ENCODE measurements at regions not wholly inside any gene's neighbourhood (a gene's known extent, or its start where the extent isn't known, plus 50 kb on each side); places are given as distances from the start of the nearest gene placed in this dataset.

DNA sequence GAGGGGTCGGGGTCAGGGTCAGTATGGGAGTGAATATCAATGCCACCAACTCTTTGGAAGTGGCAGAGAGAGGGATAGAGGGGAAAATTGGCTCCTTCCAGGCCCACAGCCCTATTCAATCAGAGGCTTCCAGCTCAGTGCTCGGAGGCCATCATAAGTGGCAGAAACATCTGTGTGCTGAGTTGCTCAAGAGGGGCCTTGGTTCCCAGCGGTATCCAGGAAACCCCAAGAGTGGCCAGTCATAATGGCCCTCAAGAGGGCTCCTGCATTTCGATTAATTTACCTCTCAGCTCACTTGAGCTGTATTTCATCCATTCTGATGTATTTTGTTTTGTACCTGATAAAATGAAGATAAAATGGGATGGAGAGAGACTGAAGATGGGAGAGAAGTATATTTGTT lies 154.3 kb upstream of the EOLA2 start:
- Histone ChIP-seq H3K4me3 (no peak overlapping the region), H3K27ac (no peak overlapping the region), H3K4me1 (peaks cover 0 to 9% (median 3%) of the 10 kb centered on the region in 4 donors), H3K27me3 (no peaks in the 10 kb centered on the region), H3K36me3 (no peaks in the 10 kb centered on the region), H3K9me3 (no peaks in the 10 kb centered on the region)
- intact Hi-C loops (cut with DNase I) = no loop called here
- TF ChIP-seq EP300 (IDR thresholded peaks at IDR 0.05) (no peak), POLR2AphosphoS5 (IDR thresholded peaks at IDR 0.05) (no peak), POLR2A (IDR thresholded peaks at IDR 0.05) (no peak)
- TF ChIP-seq, protein P1, sequence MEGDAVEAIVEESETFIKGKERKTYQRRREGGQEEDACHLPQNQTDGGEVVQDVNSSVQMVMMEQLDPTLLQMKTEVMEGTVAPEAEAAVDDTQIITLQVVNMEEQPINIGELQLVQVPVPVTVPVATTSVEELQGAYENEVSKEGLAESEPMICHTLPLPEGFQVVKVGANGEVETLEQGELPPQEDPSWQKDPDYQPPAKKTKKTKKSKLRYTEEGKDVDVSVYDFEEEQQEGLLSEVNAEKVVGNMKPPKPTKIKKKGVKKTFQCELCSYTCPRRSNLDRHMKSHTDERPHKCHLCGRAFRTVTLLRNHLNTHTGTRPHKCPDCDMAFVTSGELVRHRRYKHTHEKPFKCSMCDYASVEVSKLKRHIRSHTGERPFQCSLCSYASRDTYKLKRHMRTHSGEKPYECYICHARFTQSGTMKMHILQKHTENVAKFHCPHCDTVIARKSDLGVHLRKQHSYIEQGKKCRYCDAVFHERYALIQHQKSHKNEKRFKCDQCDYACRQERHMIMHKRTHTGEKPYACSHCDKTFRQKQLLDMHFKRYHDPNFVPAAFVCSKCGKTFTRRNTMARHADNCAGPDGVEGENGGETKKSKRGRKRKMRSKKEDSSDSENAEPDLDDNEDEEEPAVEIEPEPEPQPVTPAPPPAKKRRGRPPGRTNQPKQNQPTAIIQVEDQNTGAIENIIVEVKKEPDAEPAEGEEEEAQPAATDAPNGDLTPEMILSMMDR (IDR thresholded peaks at IDR 0.05) = no peak
- WGBS, 2 donors = 82 to 84% methylated on average over 4 of the region's 4 CpGs
- no peak for DNase-seq

GRCh38 chrX:150094375-150094774 lies 156.1 kb upstream of the EOLA2 start:
- 50 to 52% methylated on average over 1 of the region's 1 CpG for WGBS, 2 donors
- TF ChIP-seq EP300 (IDR thresholded peaks at IDR 0.05) = no peak
- no peak for TF ChIP-seq POLR2A (IDR thresholded peaks at IDR 0.05)
- TF ChIP-seq, protein P1 (IDR thresholded peaks at IDR 0.05) = no peak
- TF ChIP-seq POLR2AphosphoS5 (IDR thresholded peaks at IDR 0.05) = no peak
- no peak for DNase-seq
- no peaks in the 10 kb centered on the region for H3K9me3 ChIP-seq
- H3K27ac ChIP-seq = no peak overlapping the region
- no peaks in the 10 kb centered on the region for H3K27me3 ChIP-seq
- peaks cover 0 to 9% (median 3%) of the 10 kb centered on the region in 4 donors for H3K4me1 ChIP-seq
- intact Hi-C loops (cut with DNase I) = no loop called here
- H3K36me3 ChIP-seq = no peaks in the 10 kb centered on the region
- no peak overlapping the region for H3K4me3 ChIP-seq

GRCh38 chrX:150094996-150095395 lies 156.7 kb upstream of the EOLA2 start:
- Histone ChIP-seq H3K4me3 (no peak overlapping the region), H3K27me3 (no peaks in the 10 kb centered on the region), H3K9me3 (no peaks in the 10 kb centered on the region), H3K36me3 (no peaks in the 10 kb centered on the region), H3K4me1 (peaks cover 0 to 9% (median 3%) of the 10 kb centered on the region in 4 donors), H3K27ac (no peak overlapping the region)
- TF ChIP-seq POLR2AphosphoS5 (IDR thresholded peaks at IDR 0.05) (no peak), POLR2A (IDR thresholded peaks at IDR 0.05) (no peak), EP300 (IDR thresholded peaks at IDR 0.05) (no peak)
- TF ChIP-seq, protein P1 (IDR thresholded peaks at IDR 0.05) = no peak
- no peak for DNase-seq
- intact Hi-C loops (cut with DNase I) = no loop called here

DNA sequence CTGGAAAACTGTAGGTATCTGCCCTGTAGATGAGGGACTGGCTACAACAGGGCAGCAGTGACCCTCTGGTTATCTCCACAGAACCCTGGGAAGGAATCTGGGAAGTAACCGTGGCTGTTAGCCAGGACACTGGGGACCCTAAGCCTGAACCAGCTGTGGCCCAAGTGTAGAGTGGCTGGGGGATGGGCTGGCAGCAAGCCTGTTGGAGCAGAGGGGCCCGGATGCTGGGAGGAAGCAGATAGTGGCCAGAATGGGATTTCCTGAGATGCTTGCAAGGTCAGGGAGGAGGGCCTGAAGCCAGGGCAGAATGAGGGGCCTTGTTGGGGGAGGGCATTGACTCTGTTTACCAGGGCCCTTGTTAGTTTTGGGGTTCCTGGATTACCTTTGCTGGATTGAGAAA lies 161.0 kb upstream of the EOLA2 start:
- H3K27me3 ChIP-seq = no peaks in the 10 kb centered on the region
- WGBS, 2 donors = 45 to 59% methylated on average over 2 of the region's 2 CpGs
- intact Hi-C loops (cut with DNase I) = no loop called here
- no peaks in the 10 kb centered on the region for H3K9me3 ChIP-seq
- H3K36me3 ChIP-seq = no peaks in the 10 kb centered on the region
- no peak overlapping the region for H3K27ac ChIP-seq
- peaks cover 0 to 5% (median 2%) of the 10 kb centered on the region in 4 donors for H3K4me1 ChIP-seq
- H3K4me3 ChIP-seq = no peak overlapping the region
- DNase-seq = no peak
- TF ChIP-seq, protein P1 (IDR thresholded peaks at IDR 0.05) = no peak
- no peak for TF ChIP-seq POLR2A (IDR thresholded peaks at IDR 0.05)

- intact Hi-C loops (cut with DNase I) = no loop called here
- no peak for TF ChIP-seq EP300 (IDR thresholded peaks at IDR 0.05)
- TF ChIP-seq, protein P1 (IDR thresholded peaks at IDR 0.05) = no peak
- TF ChIP-seq POLR2AphosphoS5 (IDR thresholded peaks at IDR 0.05) = no peak
- no peak for TF ChIP-seq POLR2A (IDR thresholded peaks at IDR 0.05)
- Histone ChIP-seq H3K36me3 (no peaks in the 10 kb centered on the region), H3K9me3 (no peaks in the 10 kb centered on the region), H3K4me3 (no peak overlapping the region), H3K4me1 (no peaks in the 10 kb centered on the region), H3K27ac (no peak overlapping the region), H3K27me3 (no peaks in the 10 kb centered on the region)
- DNase-seq = no peak
- 77 to 82% methylated on average over 3 of the region's 3 CpGs for WGBS, 2 donors
These were observed 162.0 kb upstream of the EOLA2 start for GRCh38 chrX:150100261-150100660.
